GM19239 (cell line): ENCODE measurements at regions not wholly inside any gene's neighbourhood (a gene's known extent, or its start where the extent isn't known, plus 50 kb on each side); places are given as distances from the start of the nearest gene placed in this dataset.

Source experiments
- DNase-seq: peaks from one replicate; pipeline ENCODE4 v3.0.0; 2011; ENCODE audit warnings: low spot score; ENCODE audit not compliant: insufficient read length
- FAIRE-seq: peaks from 2 replicates; lab custom pipeline; 2011; peaks lifted over from hg19 to GRCh38; lab: Jason Lieb, UNC

DNA sequence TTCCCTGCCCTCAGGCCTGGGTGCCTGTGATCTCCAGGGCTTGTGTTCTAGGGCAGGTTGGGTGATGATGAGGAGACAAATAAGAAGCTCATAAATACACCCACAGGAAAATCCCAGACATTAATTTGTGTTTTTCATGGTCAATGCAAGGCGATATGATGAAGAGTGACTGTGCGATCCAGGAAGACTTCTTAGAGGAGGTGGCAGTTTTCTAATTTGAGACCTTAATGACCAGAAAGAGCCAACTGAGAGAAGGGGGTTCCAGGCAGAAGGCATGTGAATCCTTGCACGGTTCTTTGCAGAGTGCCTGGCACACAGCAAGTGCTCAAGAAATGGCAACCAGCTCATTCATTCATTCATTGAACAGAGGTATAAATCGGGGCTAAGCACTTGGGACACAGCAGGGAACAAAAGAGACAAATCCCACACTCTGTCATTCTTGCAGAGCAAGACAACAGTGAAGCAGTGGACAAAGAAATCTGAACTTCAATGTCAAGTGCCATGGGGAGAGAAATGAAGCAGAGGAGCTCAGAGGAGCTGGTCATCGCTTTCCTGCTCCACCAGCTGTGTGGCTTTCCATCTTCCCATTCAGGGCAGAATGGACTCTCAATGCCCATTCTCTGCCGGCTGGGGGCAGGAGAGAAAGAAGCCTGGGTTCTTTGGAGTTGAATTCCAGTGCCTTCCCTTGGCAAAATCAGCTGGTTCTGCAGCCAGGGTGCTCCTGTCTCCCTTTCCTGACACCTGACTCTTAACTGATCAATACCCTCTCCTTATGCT is 128.3 kb downstream of the AACS start:
- DNase-seq (no peak), FAIRE-seq (no peak)

DNA sequence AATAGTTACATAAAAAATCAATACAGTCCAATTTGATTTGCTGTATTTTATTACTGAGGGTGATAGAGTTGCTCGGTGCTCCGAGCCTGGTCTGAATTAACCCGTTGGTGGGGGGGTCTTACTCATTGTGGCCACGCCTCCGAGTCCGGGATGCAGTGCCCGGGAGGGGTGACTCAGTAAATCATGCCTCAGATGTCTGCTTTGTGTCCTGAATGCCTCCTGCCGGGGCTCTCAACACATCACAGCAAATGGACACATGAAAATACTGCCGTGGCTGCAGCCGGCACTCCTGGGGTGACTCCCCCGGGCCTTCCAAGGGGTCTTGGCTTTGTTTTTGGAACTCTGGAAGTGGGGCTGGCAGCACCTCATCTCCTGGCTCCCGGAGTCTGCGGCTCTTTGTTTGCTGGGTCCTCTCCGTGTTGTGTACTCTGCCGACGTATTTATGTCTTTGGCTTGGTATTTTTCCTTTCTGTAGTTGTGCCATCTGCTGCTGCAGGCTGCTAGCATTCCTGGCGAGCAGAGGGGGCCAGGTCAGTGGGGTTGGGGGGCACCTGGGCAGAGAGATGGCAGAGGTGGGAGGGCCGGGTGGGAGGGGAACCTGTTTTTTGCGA is 129.0 kb downstream of the AACS start:
- FAIRE-seq (no peak), DNase-seq (no peak)

DNA sequence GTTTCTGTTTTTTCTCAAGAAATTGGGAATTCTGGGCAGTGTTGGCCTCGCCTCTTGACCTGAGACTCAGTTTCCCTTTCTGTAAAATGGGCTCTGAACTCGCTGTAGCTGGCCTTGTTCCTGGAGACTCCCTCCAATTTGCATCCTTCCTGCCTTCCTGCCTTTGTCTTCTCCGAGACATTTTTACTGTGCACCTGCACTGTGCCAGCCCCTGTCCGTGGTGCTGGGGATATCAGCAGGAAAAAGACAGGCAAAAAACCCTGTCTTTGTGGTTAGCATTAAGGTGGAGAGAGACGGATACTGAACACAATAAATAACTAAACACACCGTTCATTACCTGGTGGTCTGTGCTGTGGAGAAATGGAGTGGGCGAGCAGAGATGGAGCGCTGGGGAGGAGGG is 129.8 kb downstream of the AACS start:
- FAIRE-seq, result no peak
- DNase-seq, result no peak

DNA sequence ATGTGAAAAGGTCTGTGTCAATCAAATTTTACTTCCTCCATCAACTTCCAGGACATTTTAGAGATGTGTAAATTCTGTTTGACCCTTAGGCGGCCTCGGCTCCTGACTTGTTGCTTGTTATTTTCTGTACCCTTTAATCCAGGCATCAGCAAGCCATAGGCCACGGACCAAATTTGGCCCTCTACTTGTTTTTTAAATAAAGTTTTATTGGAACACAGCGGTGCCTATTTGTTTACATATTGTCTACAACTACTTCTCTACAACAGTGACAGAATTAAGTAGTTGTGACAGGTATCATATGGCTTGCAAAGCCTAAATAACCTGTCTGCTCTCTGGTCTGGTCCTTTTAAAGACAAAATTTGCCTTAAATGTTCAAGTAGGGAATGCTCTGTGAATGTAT is 132.1 kb downstream of the AACS start:
- FAIRE-seq, result no peak
- no peak for DNase-seq

DNA sequence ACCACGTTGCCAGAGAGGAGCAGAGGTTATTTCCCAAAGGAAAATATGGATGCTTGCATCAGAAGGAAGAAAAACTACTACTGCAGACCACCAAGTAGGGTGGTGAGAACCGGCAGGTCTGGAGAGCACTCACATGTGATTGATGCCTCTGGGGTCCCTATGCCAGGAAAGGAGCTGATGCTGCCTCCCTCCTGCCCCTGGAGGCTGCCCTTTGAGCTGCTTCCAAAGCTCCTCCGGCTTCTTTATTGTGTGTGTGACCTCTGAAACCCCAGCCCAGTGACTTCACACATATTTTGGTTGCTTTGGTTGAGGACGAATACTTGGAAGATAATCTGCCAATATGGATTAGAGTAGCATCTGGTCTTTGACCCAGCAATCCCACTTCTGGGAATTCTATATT is 133.4 kb downstream of the AACS start:
- DNase-seq (no peak), FAIRE-seq (no peak)

DNA sequence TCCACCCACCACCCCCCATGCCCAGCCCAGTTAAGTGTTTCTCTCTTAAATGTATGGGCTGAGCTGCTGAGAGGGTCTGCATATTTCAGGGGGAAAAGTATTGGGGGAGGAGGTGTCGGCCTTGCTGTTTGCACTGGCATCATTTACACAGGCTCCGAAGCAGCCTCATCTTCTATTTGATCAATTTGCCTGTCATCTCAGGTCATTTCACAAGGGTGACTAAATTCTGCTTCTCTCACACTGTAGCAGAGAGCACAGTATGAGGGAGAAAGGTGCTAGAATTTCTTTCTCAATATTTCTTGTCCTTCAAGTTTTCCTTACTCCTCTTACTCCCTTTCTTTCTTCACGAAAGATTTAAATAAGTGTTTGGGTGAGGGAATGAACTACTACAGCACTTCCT is 135.9 kb downstream of the AACS start:
- FAIRE-seq (no peak), DNase-seq (no peak)

DNA sequence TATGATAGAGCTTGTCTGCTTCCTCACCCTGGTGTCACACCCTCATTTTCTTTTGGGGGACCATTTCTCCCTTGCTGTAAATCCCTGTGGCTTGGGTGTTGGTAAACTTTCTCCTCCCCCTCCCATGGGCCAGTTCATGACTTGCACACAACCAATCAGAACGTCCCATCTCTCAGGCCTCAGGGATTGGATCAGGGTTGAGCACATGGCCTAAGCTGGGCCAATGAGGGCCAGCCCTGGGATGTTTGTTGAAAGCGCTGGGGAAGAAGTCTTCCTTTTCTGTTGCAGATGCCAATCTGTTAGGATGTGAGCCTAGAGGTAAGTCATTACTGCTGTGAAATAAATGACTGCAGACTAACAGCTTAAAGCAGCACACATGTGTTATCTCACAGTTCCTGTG is 136.7 kb downstream of the AACS start:
- FAIRE-seq (no peak), DNase-seq (no peak)

DNA sequence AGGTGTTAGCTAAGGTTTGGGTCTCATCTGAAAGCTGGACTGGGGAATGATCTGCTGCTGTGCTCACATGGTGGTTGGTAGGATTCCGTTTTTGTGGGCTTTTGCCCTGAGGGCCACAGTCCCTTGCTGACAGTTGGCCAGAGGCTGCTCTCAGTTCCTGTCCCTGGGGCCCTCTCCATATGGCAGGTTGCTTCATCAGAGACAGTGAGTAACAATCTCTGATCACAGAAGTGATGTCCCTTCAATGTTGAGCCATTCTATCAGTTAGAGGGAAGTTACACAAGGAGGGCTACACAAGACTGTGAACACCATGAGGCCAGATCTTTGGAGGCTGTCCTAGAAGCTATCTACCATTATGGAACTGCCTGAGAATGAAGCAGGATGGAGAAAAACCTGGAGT is 137.2 kb downstream of the AACS start:
- FAIRE-seq, result no peak

DNA sequence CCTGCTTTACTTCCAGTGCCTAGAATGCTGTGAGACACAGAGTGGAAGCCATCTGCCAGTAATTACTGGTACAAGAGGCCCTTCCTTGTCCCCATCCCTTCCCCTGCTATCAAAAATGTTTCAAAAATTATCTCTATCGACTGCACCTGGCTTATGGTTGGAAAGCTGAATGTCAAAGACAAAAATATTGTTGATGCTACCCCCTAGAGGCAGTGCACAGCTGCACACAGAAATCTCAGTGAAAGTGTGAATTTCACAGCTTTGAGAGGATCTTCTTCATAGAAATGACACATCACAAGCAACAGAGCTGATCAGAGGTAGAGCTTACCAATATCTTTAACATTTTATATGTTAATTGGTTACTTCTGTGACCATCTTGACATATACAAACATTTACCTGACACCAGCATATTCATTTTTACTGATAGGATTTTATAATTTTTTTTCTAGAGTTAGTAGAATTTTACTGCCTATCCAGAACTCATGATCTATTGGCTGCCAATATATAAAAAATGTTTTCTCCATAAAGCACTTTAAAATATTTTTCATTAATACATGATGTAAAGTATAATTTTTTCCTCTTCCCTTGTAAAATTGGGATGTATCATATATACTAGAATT is 138.0 kb downstream of the AACS start:
- no peak for DNase-seq
- FAIRE-seq, result peak; percentile 58

More for the DNA sequence above, 137.2 kb downstream of the AACS start:
- DNase-seq, result no peak

DNA sequence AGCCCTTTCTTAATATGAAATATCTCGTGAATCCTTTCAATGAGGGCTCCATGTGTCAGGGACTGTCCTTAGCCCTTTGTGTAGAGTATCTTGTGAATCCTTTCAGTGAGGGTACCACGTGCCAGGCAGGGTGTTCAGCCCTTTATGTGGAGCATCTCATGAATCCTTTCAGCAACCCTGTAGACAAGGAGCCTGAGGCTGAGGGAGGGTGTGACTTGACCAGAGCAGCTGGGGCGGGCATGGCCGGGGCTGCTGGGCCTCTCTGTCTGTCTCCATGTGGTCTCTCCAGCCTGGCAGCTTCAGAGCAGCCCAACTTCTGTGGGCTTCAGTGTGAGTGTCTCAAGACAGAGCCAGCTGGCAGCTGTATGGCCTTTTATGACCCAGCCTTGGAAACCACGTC is 140.2 kb downstream of the AACS start:
- no peak for FAIRE-seq
- no peak for DNase-seq

DNA sequence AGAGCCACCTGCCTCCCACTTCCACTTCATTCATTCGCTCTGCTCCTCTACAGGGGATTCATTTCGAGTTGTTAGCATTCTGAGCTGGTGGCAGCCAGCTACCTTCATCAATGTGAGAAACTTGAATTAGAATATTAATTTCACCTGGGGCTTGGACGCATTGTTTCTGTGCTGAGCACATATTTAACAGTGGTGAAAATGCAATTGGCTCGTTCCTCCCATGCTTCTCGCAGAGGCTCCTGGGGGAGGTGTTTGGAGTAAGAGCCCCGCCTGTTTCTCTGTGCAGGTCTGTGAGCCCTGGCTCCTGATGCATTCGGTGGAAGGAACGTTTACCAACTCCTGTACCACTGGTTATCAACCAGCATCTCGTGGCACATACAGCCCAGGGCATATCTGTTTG is 141.5 kb downstream of the AACS start:
- DNase-seq (no peak), FAIRE-seq (no peak)

DNA sequence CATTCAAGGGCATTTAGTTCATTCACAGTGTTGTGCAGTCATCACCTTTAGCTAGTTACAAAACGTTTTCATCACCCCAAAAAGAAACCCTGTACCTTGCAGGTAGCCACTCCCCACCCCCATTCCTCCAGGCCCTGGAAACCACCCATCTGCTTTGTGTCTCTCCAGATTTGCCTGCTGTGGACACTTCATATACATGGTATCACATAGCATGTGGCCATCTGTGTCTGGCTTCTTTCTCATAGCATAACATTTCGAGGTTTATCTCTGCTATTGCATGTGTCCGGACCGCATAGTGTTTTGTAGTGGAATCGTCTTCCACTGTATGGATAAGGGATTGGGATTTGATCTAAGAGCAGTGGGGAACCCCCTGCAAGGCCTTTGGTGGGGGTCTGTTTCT is 143.1 kb downstream of the AACS start:
- FAIRE-seq, result no peak

DNA sequence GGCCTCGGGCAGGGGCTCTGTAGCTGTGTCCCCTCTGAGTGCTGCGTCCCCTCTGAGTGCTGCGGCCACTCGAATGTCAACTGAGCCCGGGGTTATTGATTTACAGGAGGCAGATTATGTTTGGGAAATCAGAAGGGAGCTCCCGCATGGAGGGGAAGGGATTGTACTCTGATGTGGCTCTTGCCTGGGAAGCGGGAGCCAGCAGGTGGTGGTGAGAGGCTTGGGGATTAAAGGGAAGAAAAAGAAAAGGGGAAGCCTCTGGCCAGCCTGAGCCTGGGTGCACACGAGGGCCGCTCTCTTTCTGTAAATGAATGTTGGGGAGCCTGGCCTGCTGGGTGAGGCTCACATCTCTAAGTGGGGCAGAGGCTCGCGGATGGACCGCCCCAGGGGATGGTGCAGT is 143.7 kb downstream of the AACS start:
- FAIRE-seq, result no peak

More for the DNA sequence above, 143.1 kb downstream of the AACS start:
- DNase-seq, result no peak

DNA sequence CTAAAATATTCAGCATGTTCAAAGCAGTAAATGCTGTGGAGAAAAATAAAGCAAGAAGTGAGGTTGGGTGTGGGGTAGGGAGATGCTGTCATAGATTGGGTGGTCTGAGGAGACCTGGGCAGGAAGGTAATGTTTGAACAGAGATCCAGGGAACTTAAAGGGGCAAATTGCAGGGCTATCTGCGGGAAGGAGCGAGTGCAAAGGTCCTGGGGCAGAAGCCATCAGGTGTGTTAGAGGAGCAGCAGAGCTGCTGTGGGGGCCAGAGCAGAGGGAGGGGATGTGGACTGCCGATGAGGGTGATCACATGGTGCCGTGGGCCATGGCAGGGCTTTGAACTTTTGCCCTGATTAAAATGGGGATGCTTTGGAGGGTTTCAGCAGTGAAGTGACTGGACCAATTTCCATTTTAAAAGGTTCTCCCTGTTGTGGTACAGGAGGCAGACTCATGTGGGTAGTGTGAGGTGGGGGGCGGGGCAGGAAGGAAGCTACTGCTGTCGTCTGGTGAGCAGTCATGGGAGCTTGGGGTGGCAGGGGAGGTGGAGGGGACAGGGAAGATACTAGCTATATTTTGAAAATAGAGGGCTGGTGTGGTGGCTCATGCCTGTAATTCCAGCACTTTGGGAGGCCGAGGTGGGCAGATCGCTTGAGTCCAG is 145.0 kb downstream of the AACS start:
- DNase-seq (no peak), FAIRE-seq (no peak)

More for the DNA sequence above, 143.7 kb downstream of the AACS start:
- DNase-seq, result no peak

DNA sequence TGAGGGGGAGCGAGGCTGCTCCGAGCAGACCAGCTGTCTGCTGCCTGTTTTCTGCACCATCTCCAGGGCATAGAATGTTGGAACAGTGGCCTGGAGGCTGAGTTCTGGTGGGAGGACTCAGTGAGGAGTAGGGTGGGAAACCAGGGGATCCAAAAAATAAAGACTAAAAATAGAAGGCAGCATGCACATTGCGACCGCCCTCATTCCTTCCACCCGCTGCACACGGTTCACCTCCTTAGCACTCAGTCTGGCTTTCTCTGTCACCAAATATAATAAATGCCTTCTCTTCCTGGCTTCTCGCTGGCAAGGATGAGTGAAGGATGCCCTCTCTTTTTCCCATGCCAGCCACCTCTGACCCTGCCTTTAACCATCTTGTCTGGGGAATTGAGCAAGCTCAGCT is 146.2 kb downstream of the AACS start:
- no peak for FAIRE-seq
- DNase-seq, result no peak

DNA sequence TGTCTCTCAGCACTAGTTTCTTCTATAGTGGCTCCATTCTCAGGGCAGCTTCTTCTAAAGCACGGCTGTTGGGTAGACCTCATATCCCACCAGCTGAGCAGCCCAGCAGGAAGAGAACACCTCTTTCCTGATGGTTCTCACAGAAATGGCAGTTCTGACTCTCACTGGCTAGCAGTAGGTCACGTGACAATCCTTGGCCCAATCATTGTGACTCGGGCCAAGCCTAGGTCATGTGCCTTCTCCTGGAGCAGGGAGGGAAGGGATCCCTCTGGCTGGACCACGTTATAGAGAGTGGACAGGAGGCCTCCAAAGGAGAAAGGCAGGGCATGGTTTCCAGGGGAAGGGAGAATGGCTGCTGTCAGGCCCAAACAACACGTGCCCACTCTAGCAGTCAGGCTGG is 149.1 kb downstream of the AACS start:
- DNase-seq (no peak), FAIRE-seq (no peak)

DNA sequence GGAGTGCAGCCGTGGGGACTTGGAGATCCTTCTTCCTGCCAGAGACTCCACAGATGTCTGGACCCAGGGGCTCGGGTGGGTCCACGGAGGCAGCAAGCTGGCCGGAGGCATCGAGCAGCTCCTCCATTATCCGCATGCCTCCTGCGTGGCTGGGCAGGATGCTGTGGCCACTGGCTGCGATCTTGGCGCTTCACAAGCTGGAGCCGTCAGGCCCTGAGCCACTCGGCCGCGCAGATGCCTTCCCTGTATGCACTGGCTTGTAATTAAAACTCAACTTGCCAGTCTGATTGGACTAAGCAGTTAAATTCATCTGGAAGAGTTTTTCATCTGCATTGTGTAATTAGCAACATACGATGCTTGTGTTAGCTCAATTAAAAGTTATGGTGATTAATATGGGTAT is 151.5 kb downstream of the AACS start:
- no peak for DNase-seq
- FAIRE-seq, result no peak

DNA sequence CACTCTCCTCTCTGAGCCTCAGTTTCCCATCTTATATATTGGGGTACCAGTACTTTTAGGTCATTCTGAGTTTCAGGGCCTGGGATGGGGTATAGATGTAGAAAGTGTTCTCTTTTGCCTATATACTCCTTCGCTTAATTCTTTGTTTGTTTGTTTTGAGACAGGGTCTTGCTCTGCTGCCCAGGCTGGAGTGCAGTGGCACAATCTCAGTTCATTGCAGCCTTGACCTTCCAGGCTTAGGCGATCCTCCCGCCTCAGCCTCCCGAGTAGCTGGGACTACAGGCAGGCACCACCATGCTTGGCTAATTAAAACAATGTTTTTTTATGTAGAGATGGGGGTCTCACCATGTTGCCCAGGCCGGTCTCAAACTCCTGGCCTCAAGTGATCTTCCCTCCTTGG is 152.1 kb downstream of the AACS start:
- FAIRE-seq, result no peak

DNA sequence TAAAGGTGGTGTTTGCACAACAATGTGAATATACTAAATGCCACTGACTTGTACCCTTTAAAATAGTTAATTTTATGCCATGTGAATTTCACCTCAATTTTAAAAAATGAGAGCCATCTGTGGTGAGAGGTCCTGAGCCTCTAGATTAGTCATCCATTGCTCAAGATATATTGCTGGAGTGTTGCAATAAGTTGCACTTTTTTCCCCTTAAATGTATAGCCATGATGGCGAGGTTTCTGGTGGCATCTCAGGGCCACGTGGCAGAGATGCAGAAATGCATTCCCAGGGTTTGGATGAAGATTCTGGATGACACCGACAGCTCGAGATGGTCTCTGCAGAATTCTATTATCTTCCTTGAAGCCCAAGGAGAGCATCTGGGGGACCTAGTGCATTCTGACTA is 153.7 kb downstream of the AACS start:
- DNase-seq (no peak), FAIRE-seq (no peak)

More for the DNA sequence above, 152.1 kb downstream of the AACS start:
- DNase-seq, result no peak

DNA sequence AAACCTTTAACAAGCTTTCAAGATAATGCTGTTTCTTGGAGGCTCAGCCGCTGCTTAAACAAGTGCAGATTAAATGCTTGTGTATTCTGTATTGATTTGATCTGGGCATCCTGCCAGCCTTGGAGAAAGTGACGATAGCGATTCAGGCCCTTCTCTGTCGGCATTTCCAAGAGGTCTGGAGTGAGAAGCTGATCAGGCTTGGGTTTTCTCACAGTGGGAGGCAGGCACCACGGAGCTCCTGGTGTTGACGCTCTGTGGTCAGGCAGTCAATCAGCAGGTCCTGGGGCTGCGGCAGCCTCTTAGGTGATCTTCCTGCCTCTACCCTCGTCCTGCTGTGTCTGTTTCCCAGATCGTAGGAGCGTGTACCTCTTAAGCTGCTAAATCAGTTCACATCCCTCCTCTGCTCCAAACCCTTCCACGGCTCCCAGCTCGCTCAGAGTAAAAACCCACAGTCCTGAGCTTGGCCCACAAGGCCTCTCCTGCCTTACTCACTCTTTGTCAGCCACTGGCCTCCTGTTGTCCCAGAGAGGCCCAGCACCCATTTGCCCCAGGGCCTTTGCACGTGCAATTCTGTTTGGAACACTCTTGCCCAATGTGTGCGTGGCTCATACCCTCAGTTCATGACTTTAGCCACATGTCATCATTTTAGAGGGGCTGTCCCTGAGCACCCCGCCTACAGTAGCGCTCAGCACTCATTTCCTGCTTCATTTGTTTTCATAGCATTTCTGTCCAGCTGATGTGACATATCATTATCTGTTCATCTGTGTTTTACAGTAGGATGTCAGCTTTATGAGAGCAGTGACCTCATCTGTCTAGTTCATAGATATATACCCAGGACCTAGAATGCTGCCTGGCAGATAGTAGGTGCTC is 155.4 kb downstream of the AACS start:
- no peak for DNase-seq
- FAIRE-seq, result no peak
